Urinary bladder (tissue), 3 donors: ENCODE measurements at regions not wholly inside any gene's neighbourhood (a gene's known extent, or its start where the extent isn't known, plus 50 kb on each side); places are given as distances from the start of the nearest gene placed in this dataset.

ENCODE experiments used
- DNase-seq: peaks from one replicate; pipeline ENCODE4 v3.0.0-alpha.2; 2015; ENCODE audit errors: extremely low spot score
- H3K27ac ChIP-seq: one replicate; pipeline ENCODE4 v1.5.1; 2013; ENCODE audit warnings: low read depth, mild to moderate bottlenecking, moderate library complexity
- H3K36me3 ChIP-seq: one replicate; pipeline ENCODE4 v1.6.1; 2013; ENCODE audit warnings: mild to moderate bottlenecking, moderate library complexity; ENCODE audit not compliant: insufficient read depth
- H3K4me1 ChIP-seq: one replicate; pipeline ENCODE4 v1.6.1; 2013; ENCODE audit warnings: mild to moderate bottlenecking, moderate library complexity; ENCODE audit not compliant: insufficient read depth
- H3K4me3 ChIP-seq: one replicate; pipeline ENCODE4 v1.5.1; 2013; ENCODE audit warnings: low read depth, low read length
- WGBS: extraction: QIAGEN DNeasy Blood & Tissue Kit; methylation state at CpG from one replicate; pipeline ENCODE4 v1.1.7; 2013; 5-methylcytosine and 5-hydroxymethylcytosine counted together
- donor health status: healthy with polysubstance abuse.
- donor health status: healthy.

DNA sequence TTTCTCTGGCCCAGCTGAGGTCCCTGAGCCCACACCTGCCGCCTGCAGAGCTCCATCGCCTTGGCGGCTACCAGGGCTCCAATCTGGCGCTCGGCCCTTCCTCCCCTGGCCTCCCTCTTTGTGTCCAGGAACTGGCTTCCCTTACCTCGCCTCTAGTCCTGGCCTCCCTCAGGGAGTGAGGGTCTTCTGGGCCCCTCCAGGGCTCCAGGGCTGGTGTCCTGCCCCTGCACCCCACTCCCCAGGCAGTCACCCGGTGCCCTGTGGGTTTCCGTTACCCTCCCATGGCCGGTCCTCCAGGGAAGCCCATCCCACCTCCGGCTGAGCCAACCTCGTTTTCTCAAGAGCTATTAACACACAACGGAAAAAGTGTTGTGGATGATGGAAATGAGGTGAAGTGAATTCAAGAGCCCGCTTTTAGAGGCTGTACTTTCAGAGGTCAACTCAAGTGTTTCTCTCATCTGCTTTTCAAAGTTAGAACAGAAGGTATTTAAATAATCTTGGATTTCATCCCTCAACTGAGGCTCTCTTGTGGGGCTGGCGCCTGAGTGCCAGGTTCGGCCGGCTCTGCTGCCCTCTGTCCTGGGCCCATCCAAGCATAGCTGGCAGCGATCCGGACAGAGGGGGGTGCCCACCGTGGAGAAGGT, 131.9 kb downstream of the ASB1 start:
- no peaks in the 10 kb centered on the region for H3K36me3 ChIP-seq
- DNase-seq: no peak
- H3K4me1 ChIP-seq: no peaks in the 10 kb centered on the region
- 94% methylated on average over 19 of the region's 19 CpGs for WGBS
- no peak overlapping the region for H3K27ac ChIP-seq
- H3K4me3 ChIP-seq: no peak overlapping the region

DNA sequence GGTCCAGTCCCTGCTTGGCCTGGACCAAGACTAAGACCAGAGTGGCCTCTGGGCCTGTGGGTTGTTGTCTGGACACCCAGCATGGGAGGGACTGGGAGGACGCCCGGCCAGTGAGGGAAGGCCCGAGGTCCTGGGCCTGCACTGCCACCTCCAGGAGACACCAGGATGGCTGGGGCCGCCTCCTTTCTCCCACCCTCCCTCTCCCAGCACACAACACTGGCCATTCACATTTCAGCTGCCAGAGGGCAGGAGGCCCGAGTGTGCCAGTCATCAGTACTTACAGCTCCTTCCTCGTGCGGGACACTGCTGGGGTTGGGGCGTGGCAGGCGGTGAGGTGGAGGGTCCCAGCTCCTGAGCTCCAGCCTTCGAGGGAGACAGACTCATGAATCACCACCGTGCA, 133.5 kb downstream of the ASB1 start:
- Histone ChIP-seq H3K36me3 (no peaks in the 10 kb centered on the region), H3K4me1 (no peaks in the 10 kb centered on the region), H3K27ac (no peak overlapping the region), H3K4me3 (no peak overlapping the region)
- 89% methylated on average over 11 of the region's 11 CpGs for WGBS
- DNase-seq: no peak

DNA sequence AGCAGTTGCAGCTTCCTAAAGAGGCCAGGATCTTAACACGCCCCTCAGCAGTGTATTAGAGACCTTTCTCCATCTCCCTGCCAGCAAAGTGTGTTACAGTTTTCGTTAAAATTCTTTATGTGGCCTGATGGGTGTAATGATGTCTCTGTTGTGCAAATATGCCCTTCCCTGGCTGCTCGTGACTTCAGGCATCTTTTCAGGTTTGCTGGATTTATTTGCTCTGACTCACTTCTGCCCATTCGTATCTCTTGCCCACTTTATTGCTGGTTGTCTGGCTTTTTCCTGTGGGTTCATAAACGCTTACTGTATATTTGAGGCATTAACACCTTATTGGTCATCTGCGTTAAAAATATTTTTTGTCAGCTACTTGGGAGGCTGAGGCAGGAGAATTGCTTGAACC, 134.5 kb downstream of the ASB1 start:
- H3K36me3 ChIP-seq: no peaks in the 10 kb centered on the region
- 83% methylated on average over 6 of the region's 6 CpGs for WGBS
- DNase-seq: no peak

DNA sequence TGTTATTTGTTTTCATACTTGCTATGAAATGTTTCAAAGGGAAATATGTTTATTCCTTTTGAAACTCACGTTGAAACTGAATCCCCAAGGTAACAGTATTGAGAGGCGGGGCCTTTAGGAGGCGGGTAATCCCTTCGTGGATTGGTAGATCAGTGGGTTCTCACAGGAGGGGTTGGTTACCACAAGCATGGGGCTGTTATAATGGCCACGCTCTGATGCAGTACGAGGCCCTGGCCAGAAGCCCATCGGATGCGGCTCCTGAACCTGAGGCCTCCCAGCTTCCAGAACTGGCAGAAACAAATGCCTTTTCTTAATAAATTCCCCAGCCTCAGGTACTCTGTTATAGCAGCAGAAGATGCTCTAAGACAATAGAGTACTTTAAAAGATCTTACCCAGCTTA, 135.7 kb downstream of the ASB1 start:
- 87% methylated on average over 8 of the region's 8 CpGs for WGBS
- no peak overlapping the region for H3K4me3 ChIP-seq
- H3K4me1 ChIP-seq: no peaks in the 10 kb centered on the region
- DNase-seq: no peak
- H3K36me3 ChIP-seq: no peaks in the 10 kb centered on the region
- H3K27ac ChIP-seq: no peak overlapping the region

More for the DNA sequence above, 134.5 kb downstream of the ASB1 start:
- Histone ChIP-seq H3K4me1 (no peaks in the 10 kb centered on the region), H3K27ac (no peak overlapping the region), H3K4me3 (no peak overlapping the region)

DNA sequence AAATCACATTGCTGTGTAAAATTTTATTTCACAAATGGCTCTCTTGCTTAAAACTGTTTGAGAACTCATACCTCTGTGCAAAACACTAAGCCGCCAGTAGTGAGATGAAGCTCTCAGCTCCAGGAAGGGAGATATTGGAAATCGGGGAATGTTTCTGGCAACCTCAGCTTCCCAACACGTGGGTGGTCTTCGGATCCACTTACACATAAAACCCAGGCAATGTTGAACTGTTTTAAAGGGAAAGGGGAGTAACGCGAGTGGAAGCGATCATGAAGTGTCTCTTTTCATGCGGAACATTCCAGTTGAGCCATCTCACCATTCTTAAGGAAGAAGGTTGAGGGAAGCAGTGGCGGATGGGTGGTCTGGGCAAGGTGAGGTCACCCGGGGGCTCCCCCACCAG, 136.8 kb downstream of the ASB1 start:
- 69% methylated on average over 10 of the region's 10 CpGs for WGBS
- no peaks in the 10 kb centered on the region for H3K36me3 ChIP-seq

DNA sequence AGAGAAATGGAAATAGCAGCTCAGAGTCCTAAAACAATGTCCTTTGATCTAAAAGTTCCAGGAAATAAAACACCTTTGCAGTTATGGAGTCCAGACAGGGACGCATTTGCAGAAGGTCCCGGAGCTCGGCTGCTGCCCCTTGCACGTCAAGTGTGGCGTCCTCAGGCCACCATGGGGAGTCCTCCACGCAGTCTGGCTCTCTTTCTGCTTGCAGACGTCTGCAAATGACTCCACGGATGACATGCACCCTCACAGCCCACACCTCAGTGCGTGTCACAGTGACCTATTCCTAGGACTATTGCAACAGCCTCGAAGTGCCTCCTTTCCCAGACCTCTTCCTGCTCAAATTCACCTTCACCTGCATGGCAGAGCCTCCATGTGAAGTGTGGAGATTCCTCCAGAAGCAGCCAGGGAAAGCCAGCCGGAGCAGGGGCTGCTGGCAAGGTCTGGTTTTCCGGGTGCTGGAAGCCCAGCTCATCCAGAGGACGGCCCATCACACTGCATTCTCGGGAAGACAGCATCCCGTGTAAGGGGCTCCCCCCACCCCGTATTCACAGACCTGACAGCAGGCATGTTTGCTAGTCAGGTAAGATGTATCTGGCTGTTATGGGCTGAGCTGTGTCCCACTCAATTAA, 137.7 kb downstream of the ASB1 start:
- H3K36me3 ChIP-seq: no peaks in the 10 kb centered on the region
- H3K4me3 ChIP-seq: no peak overlapping the region
- 87% methylated on average over 16 of the region's 16 CpGs for WGBS
- no peak for DNase-seq
- no peaks in the 10 kb centered on the region for H3K4me1 ChIP-seq
- no peak overlapping the region for H3K27ac ChIP-seq

More for the DNA sequence above, 136.8 kb downstream of the ASB1 start:
- Histone ChIP-seq H3K27ac (no peak overlapping the region), H3K4me3 (no peak overlapping the region), H3K4me1 (no peaks in the 10 kb centered on the region)
- DNase-seq: no peak

DNA sequence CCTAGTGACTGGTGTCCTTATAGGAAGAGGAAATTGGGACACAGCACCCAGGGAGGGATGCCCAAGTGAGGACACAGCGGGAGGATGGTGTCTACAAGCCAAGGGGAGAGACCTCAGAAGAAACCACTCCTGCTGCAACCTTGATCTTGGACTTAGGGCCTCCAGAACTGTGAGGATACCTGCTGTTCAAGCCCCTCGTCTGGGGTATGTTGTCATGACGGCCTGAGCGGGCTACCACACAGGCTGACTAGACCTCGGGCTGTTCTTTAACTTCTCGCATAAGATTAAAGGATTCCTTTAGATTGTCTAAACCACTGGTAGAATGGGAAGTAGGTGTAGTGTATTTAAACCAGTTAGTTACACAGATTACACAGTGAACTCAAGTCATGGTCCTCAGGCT, 138.3 kb downstream of the ASB1 start:
- no peaks in the 10 kb centered on the region for H3K4me1 ChIP-seq
- 96% methylated on average over 6 of the region's 6 CpGs for WGBS
- no peak overlapping the region for H3K27ac ChIP-seq
- no peaks in the 10 kb centered on the region for H3K36me3 ChIP-seq
- DNase-seq: no peak
- no peak overlapping the region for H3K4me3 ChIP-seq

DNA sequence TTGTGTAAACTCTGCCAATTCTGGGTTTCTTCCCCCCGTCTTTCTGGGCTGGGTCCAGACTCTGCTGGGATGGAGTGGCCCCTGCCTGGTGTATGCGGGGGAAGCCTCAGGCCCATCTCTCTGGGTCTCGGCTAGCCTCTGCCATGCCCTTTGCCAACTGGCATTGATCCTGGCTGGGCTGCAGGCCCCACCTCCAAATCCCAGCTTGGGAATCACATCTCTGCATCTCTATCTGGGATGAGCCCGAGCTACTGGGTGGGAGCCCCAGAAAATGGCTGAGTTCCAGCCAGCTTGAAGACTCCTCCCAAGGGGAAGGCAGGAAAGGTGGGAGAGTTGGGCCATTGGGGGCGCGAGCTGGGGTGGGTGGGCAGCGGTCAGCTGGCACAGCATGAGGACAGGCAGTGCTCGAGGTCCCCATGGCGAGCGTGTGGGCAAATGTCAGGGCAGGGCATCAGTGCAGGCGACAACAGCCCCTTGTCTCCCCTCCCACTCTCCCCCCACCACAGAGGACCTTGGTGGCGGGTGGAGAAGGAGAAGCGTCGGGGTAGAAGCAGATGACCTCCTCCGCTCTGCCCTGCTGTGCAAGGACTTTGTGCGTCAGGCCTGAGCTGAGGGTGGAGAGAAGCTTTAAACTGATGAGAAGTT, 139.4 kb downstream of the ASB1 start:
- WGBS: 83% methylated on average over 16 of the region's 16 CpGs
- Histone ChIP-seq H3K27ac (no peak overlapping the region), H3K36me3 (no peaks in the 10 kb centered on the region), H3K4me1 (no peaks in the 10 kb centered on the region), H3K4me3 (no peak overlapping the region)
- DNase-seq: no peak

DNA sequence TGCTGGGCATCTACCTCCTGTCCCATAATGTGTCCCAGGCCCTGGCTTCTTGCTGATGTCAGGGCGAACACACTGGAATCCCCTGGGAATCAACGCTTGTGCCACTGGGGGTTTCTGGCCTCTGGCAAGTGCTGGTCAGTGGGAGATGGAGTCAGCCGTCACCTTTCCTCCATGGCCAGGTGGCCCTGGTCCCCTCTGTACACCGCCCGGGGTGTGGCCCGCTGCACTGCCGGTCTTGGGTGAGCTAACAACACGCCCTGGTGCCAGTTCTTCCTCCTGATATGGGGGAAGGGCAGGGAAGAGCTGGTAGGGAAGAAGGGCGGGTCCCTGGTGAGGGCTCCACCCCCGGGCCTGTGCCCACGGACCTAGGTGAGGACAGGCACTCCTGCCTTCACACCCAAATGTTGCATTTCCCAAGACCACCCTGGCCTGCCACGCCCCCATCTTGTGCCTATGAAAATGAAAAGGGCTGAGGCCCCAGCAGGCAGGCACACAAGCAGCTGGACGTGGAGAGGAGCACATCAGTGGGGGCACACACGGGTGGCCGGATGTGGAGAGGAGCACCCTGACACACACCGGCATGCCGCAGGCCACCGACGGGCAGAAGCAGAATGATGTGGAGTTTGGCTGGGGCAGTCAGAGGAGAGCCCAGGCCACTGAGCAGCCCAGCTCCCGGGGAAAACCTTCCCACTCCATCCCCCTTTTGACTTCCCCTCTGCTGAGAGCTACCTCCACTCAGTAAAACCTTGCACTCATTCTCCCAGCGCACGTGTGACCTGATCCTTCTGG, 140.5 kb downstream of the ASB1 start:
- no peak for DNase-seq
- Histone ChIP-seq H3K36me3 (no peaks in the 10 kb centered on the region), H3K27ac (no peak overlapping the region), H3K4me3 (no peak overlapping the region), H3K4me1 (no peaks in the 10 kb centered on the region)
- 92% methylated on average over 22 of the region's 22 CpGs for WGBS

DNA sequence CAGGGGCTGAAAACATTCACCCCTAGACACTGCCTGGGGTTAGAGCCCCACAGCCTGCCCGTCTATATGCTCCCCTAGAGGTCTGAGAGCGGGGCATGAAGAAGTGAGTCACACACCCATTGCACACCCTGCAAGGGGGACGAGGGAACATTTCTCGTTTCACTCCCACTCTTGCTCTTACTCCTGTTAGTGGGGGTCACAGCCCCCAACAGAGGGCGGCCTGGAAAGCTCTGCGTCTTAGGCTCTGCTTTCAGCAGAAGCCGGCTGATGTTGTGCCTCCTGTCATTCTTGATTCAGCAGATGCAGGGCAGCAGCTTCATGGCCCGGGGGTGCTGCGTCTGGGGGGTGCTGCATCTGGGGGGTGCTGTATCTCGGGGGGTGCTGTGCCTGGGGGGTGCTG, 141.3 kb downstream of the ASB1 start:
- no peak overlapping the region for H3K27ac ChIP-seq
- WGBS: 80% methylated on average over 10 of the region's 10 CpGs
- no peak for DNase-seq
- no peaks in the 10 kb centered on the region for H3K4me1 ChIP-seq
- no peaks in the 10 kb centered on the region for H3K36me3 ChIP-seq
- H3K4me3 ChIP-seq: no peak overlapping the region

DNA sequence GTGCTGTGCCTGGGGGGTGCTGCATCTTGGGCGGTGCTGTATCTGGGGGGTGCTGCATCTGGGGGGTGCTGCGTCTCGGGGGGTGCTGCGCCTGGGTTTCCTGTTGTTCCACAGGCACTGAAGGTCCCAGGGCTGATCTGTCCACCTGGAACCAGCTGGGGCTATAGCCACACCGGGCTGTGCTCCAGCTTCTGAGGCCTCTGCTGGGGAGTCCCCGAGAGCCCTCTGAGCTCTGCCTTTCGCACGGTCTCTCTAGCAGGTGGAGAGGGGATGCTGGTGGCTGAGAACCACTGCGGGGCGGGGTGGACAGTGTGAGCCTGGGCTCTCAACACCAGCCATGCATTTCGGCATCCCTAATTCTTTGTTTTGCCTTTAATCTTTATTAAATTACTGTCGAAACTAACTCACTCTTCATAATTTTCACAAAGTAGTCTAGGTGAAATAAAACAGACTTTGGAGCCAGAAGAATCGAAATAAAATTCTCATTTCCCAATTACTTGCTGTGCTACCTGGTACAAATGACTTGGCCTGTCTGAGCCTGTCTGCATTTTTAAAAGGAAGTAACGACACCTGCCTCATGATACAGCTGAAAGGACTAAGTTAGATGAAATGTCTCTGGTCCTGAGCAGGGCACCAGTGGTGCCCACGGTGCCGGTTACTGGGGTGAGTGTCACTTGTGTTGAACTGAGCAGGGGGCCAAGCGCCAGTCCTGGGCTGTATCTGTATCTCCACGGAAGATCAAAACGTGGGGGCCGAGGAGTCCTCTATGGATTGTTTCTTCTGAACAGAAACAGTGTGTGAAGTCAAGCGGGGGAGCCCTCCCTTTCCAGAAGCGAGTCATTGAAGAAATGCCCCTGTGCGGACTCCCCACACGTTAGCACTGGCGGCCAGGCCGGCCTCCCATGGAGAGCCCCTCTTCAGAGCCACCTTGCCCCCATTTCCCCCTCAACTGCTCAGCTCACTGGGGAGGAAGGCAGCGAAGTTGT, 142.0 kb downstream of the ASB1 start:
- no peak for DNase-seq
- Histone ChIP-seq H3K36me3 (no peaks in the 10 kb centered on the region), H3K4me1 (no peaks in the 10 kb centered on the region), H3K27ac (no peak overlapping the region), H3K4me3 (no peak overlapping the region)
- WGBS: 76% methylated on average over 27 of the region's 27 CpGs

DNA sequence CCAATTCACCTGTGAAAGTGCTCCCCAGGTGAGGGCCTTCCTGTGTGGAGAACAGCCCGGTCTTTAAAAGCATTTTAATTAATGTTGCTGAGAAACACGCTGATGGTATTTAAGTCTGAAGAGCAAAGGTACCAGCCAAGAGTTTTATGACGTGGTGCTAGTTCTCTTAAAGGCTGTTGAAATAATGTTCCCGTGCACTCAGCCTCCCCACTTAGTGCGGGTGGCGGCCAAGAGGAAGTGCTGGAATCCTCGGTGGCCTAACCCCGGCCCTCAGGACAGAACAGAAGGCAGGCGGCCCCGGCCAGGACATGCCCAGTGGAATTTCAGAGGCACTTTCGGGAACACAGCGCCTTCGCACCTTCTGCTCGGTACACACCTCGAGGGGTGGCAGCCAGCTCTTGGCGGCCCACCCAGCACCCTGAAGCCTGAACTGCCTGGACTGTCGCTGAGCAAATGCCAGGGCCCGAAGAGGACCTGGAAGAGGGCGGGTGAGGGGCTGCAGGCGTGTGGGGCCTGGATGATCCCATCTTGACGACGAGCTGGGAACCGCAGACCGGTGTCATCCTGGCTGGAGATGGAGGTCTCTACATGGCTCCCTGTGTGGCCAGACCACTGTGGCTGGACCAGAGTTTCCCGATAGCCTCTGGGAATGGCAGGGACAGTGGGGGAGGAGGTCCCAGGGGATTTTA, 142.9 kb downstream of the ASB1 start:
- no peak for DNase-seq
- WGBS: 86% methylated on average over 25 of the region's 25 CpGs
- Histone ChIP-seq H3K36me3 (no peaks in the 10 kb centered on the region), H3K27ac (no peak overlapping the region), H3K4me3 (no peak overlapping the region), H3K4me1 (no peaks in the 10 kb centered on the region)
